ENCODE measurements at regions not wholly inside any gene's neighbourhood (a gene's known extent, or its start where the extent isn't known, plus 50 kb on each side); places are given as distances from the start of the nearest gene placed in this dataset.

DNA sequence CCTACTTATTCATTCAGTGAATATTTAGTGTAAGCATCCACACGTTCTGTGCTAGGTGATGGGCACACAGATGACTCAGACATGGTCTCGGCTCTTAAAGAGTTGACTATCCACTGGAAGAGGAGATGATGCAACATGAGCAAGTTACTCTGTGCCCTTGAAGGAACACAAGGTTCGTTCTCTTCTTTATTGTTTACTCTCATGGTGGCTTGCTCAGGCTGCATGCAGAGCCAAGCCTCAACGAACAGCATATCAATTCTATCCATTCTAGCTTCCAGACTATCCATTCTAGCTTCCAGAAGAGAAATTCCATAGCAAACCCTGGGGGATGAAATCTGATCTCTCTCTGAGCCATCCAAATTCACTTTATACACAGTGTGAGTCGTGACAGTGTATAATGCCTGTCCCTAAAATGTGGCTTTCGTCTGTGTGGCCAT is 68.1 kb upstream of the CTAGE1 start:
- no CpG with 5 or more reads among the region's 6 CpGs for WGBS (ENCODE audit: extremely low coverage, insufficient coverage, insufficient read length)
- Histone ChIP-seq H3K14ac (ENCODE audit: low read length) (no peak overlapping the region), H2AFZ (ENCODE audit: insufficient read depth, low read length, poor library complexity) (no peak overlapping the region), H2AK5ac (ENCODE audit: low read length) (no peak overlapping the region), H4K12ac (ENCODE audit: low read depth, low read length) (no peak overlapping the region), H3K27ac (ENCODE audit: low read depth, low read length) (no peak overlapping the region), H3K27me3 (ENCODE audit: insufficient read depth, low read length) (no peaks in the 10 kb centered on the region), H2BK120ac (ENCODE audit: insufficient read depth, low read length, poor library complexity) (no peak overlapping the region), H4K8ac (ENCODE audit: low read depth, low read length) (no peak overlapping the region), H3K79me2 (ENCODE audit: control insufficient read depth, insufficient read depth, low read length, poor library complexity) (no peaks in the 10 kb centered on the region), H3K9ac (ENCODE audit: low read length) (no peak overlapping the region), H3K4me3 (ENCODE audit: low read depth, low read length) (no peak overlapping the region), H2BK12ac (ENCODE audit: low read length) (no peak overlapping the region), H3K4me1 (ENCODE audit: control insufficient read depth in 1 of 2, insufficient read depth in 2 of 2, low read length in 2 of 2) (no peaks in the 10 kb centered on the region), H3K18ac (ENCODE audit: low read length) (no peak overlapping the region), H2BK5ac (ENCODE audit: low read depth, low read length, poor library complexity) (no peak overlapping the region), H3K4ac (ENCODE audit: low read depth, low read length) (no peak overlapping the region), H3K23ac (ENCODE audit: low read length) (no peak overlapping the region), H3K79me1 (ENCODE audit: low read length) (no peaks in the 10 kb centered on the region), H3K9me3 (ENCODE audit: insufficient read depth, low read depth, low read length) (no peaks in the 10 kb centered on the region), H3K4me2 (ENCODE audit: low read length) (no peak overlapping the region), H3K36me3 (ENCODE audit: control insufficient read depth in 1 of 2, insufficient read depth in 2 of 2, low read length in 2 of 2) (no peaks in the 10 kb centered on the region), H4K91ac (ENCODE audit: low read depth, low read length) (no peak overlapping the region)
- peak; percentile 33 to 40 for DNase-seq

DNA sequence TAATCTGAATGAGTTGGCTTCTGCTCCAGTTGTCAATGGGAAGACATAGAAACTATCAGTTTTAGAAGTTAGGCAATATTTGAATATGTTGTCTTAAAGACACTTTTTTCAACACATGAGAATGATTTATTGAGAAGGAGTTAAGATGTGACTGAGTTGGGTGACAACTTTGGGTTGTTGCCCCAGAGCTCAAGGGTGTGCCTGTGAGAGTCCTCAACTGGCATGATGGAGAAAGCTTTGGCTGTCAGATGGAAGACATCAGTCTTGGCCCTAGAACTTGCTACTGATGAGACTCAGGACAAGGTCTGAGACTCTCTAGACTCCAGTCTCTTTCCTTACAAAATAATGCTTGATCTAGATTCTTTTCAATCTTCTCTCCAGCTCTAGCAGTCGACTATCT is 69.0 kb upstream of the CTAGE1 start:
- no peak overlapping the region for H3K18ac ChIP-seq (ENCODE audit: low read length)
- no peak overlapping the region for H2BK12ac ChIP-seq (ENCODE audit: low read length)
- H4K12ac ChIP-seq (ENCODE audit: low read depth, low read length) = no peak overlapping the region
- no peak overlapping the region for H3K4ac ChIP-seq (ENCODE audit: low read depth, low read length)
- no peak overlapping the region for H3K4me3 ChIP-seq (ENCODE audit: low read depth, low read length)
- no peak overlapping the region for H3K4me2 ChIP-seq (ENCODE audit: low read length)
- H3K14ac ChIP-seq (ENCODE audit: low read length) = no peak overlapping the region
- H3K27me3 ChIP-seq (ENCODE audit: insufficient read depth, low read length) = no peaks in the 10 kb centered on the region
- no peak overlapping the region for H2AFZ ChIP-seq (ENCODE audit: insufficient read depth, low read length, poor library complexity)
- no peak overlapping the region for H3K23ac ChIP-seq (ENCODE audit: low read length)
- H3K79me1 ChIP-seq (ENCODE audit: low read length) = no peaks in the 10 kb centered on the region
- H3K36me3 ChIP-seq (ENCODE audit: control insufficient read depth in 1 of 2, insufficient read depth in 2 of 2, low read length in 2 of 2) = no peaks in the 10 kb centered on the region
- no CpG with 5 or more reads among the region's 1 CpG for WGBS (ENCODE audit: extremely low coverage, insufficient coverage, insufficient read length)
- H2AK5ac ChIP-seq (ENCODE audit: low read length) = no peak overlapping the region
- no peaks in the 10 kb centered on the region for H3K4me1 ChIP-seq (ENCODE audit: control insufficient read depth in 1 of 2, insufficient read depth in 2 of 2, low read length in 2 of 2)
- H2BK120ac ChIP-seq (ENCODE audit: insufficient read depth, low read length, poor library complexity) = no peak overlapping the region
- H2BK5ac ChIP-seq (ENCODE audit: low read depth, low read length, poor library complexity) = no peak overlapping the region
- no peak overlapping the region for H3K9ac ChIP-seq (ENCODE audit: low read length)
- no peak overlapping the region for H4K91ac ChIP-seq (ENCODE audit: low read depth, low read length)
- H4K8ac ChIP-seq (ENCODE audit: low read depth, low read length) = no peak overlapping the region
- DNase-seq = no peak
- H3K79me2 ChIP-seq (ENCODE audit: control insufficient read depth, insufficient read depth, low read length, poor library complexity) = no peaks in the 10 kb centered on the region
- no peaks in the 10 kb centered on the region for H3K9me3 ChIP-seq (ENCODE audit: insufficient read depth, low read depth, low read length)
- no peak overlapping the region for H3K27ac ChIP-seq (ENCODE audit: low read depth, low read length)

GRCh38 chr18:22488554-22488953 is 70.8 kb upstream of the CTAGE1 start:
- Histone ChIP-seq H3K9me3 (ENCODE audit: insufficient read depth, low read depth, low read length) (no peaks in the 10 kb centered on the region), H3K27ac (ENCODE audit: low read depth, low read length) (no peak overlapping the region), H2BK5ac (ENCODE audit: low read depth, low read length, poor library complexity) (no peak overlapping the region)

DNA sequence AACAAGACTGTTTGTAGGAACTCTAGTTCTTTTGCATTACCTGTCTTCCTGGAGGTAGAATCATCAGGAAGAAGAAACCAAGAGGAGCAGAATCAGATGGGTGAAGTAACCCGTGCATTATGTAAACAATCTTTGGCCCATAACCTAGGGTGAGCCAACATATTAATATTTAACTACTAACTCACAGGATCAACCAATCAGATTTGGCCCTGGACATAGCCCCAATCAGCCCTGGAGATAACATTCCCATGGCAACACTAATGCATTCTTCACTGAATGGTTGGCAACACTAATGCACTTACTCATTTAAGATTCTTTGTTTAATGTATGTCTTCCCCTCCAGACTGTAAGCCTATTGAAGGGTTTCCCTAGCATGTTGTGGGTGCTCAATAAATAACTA is 72.0 kb upstream of the CTAGE1 start:
- no peak overlapping the region for H3K4me2 ChIP-seq (ENCODE audit: low read length)
- peak; percentile 79 to 94 for DNase-seq
- H4K91ac ChIP-seq (ENCODE audit: low read depth, low read length) = no peak overlapping the region
- H3K23ac ChIP-seq (ENCODE audit: low read length) = no peak overlapping the region
- H4K8ac ChIP-seq (ENCODE audit: low read depth, low read length) = no peak overlapping the region
- no peaks in the 10 kb centered on the region for H3K79me1 ChIP-seq (ENCODE audit: low read length)
- H2BK5ac ChIP-seq (ENCODE audit: low read depth, low read length, poor library complexity) = no peak overlapping the region
- no peak overlapping the region for H3K9ac ChIP-seq (ENCODE audit: low read length)
- H3K4ac ChIP-seq (ENCODE audit: low read depth, low read length) = no peak overlapping the region
- H4K12ac ChIP-seq (ENCODE audit: low read depth, low read length) = no peak overlapping the region
- WGBS (ENCODE audit: extremely low coverage, insufficient coverage, insufficient read length) = no CpG with 5 or more reads among the region's 1 CpG
- H3K4me3 ChIP-seq (ENCODE audit: low read depth, low read length) = no peak overlapping the region
- H2BK12ac ChIP-seq (ENCODE audit: low read length) = no peak overlapping the region
- no peaks in the 10 kb centered on the region for H3K79me2 ChIP-seq (ENCODE audit: control insufficient read depth, insufficient read depth, low read length, poor library complexity)
- no peak overlapping the region for H3K14ac ChIP-seq (ENCODE audit: low read length)
- H3K9me3 ChIP-seq (ENCODE audit: insufficient read depth, low read depth, low read length) = no peaks in the 10 kb centered on the region
- H3K27ac ChIP-seq (ENCODE audit: low read depth, low read length) = no peak overlapping the region
- peaks cover 4 to 6% of the 10 kb centered on the region in 2 experiments for H3K4me1 ChIP-seq (ENCODE audit: control insufficient read depth in 1 of 2, insufficient read depth in 2 of 2, low read length in 2 of 2)
- no peak overlapping the region for H2AK5ac ChIP-seq (ENCODE audit: low read length)
- no peak overlapping the region for H3K18ac ChIP-seq (ENCODE audit: low read length)
- no peaks in the 10 kb centered on the region for H3K36me3 ChIP-seq (ENCODE audit: control insufficient read depth in 1 of 2, insufficient read depth in 2 of 2, low read length in 2 of 2)
- H2AFZ ChIP-seq (ENCODE audit: insufficient read depth, low read length, poor library complexity) = no peak overlapping the region
- no peaks in the 10 kb centered on the region for H3K27me3 ChIP-seq (ENCODE audit: insufficient read depth, low read length)
- no peak overlapping the region for H2BK120ac ChIP-seq (ENCODE audit: insufficient read depth, low read length, poor library complexity)

More at GRCh38 chr18:22488554-22488953, 70.8 kb upstream of the CTAGE1 start:
- no peak for DNase-seq
- Histone ChIP-seq H2BK12ac (ENCODE audit: low read length) (no peak overlapping the region), H3K18ac (ENCODE audit: low read length) (no peak overlapping the region), H3K23ac (ENCODE audit: low read length) (no peak overlapping the region), H3K4me2 (ENCODE audit: low read length) (no peak overlapping the region), H3K27me3 (ENCODE audit: insufficient read depth, low read length) (no peaks in the 10 kb centered on the region), H3K4ac (ENCODE audit: low read depth, low read length) (no peak overlapping the region), H3K4me3 (ENCODE audit: low read depth, low read length) (no peak overlapping the region), H4K12ac (ENCODE audit: low read depth, low read length) (no peak overlapping the region), H3K14ac (ENCODE audit: low read length) (no peak overlapping the region), H4K8ac (ENCODE audit: low read depth, low read length) (no peak overlapping the region), H3K79me2 (ENCODE audit: control insufficient read depth, insufficient read depth, low read length, poor library complexity) (no peaks in the 10 kb centered on the region), H2BK120ac (ENCODE audit: insufficient read depth, low read length, poor library complexity) (no peak overlapping the region), H3K4me1 (ENCODE audit: control insufficient read depth in 1 of 2, insufficient read depth in 2 of 2, low read length in 2 of 2) (no peaks in the 10 kb centered on the region), H3K36me3 (ENCODE audit: control insufficient read depth in 1 of 2, insufficient read depth in 2 of 2, low read length in 2 of 2) (no peaks in the 10 kb centered on the region), H2AK5ac (ENCODE audit: low read length) (no peak overlapping the region), H4K91ac (ENCODE audit: low read depth, low read length) (no peak overlapping the region), H2AFZ (ENCODE audit: insufficient read depth, low read length, poor library complexity) (no peak overlapping the region), H3K79me1 (ENCODE audit: low read length) (no peaks in the 10 kb centered on the region), H3K9ac (ENCODE audit: low read length) (no peak overlapping the region)
- no CpG with 5 or more reads among the region's 5 CpGs for WGBS (ENCODE audit: extremely low coverage, insufficient coverage, insufficient read length)

Measured in trophoblast cell (in vitro differentiated cells and primary cell).